ENCODE measurements at regions not wholly inside any gene's neighbourhood (a gene's known extent, or its start where the extent isn't known, plus 50 kb on each side); places are given as distances from the start of the nearest gene placed in this dataset.

GRCh38 chr9:108483676-108484075 is 372.1 kb downstream of the ACTL7B start:
- Histone ChIP-seq H2BK15ac (ENCODE audit: low read depth, low read length) (no peak overlapping the region), H3K4me2 (ENCODE audit: low read depth, low read length) (no peak overlapping the region), H3K18ac (ENCODE audit: low read depth, low read length) (no peak overlapping the region), H2BK5ac (ENCODE audit: low read depth, low read length, poor library complexity, severe bottlenecking) (no peak overlapping the region), H3K79me1 (ENCODE audit: low read depth in 1 of 2, low read length in 2 of 2) (no peaks in the 10 kb centered on the region), H3K4ac (ENCODE audit: low read depth, low read length) (no peak overlapping the region; the same call in 1 of the 2 replicates), H3K36me3 (ENCODE audit: control insufficient read depth, insufficient read depth, low read length) (no peaks in the 10 kb centered on the region), H3K4me1 (ENCODE audit: control insufficient read depth, insufficient read depth, low read length) (peaks cover 1% of the 10 kb centered on the region; the same call in 1 of the 2 replicates), H3K56ac (ENCODE audit: extremely low read depth, insufficient read depth, low read length) (no peak overlapping the region), H3K27ac (ENCODE audit: insufficient read depth, low read length) (no peak overlapping the region), H4K91ac (ENCODE audit: insufficient read depth, low read depth, low read length) (no peak overlapping the region), H2AFZ (replicated peaks; ENCODE audit: low read length, poor library complexity) (no peak overlapping the region), H2BK120ac (ENCODE audit: low read depth, low read length) (no peak overlapping the region), H4K8ac (ENCODE audit: low read depth in 2 of 2, low read length in 2 of 2) (no peak overlapping the region), H4K20me1 (ENCODE audit: insufficient read depth, low read length) (peaks cover 2% of the 10 kb centered on the region; the same call in 1 of the 2 replicates), H3K14ac (replicated peaks; ENCODE audit: low read depth, low read length) (no peak overlapping the region), H2AK9ac (replicated peaks; ENCODE audit: low read depth, low read length, poor library complexity) (peak overlapping the region; percentile 15), H3K9ac (ENCODE audit: low read depth, low read length) (no peak overlapping the region), H4K5ac (ENCODE audit: low read depth, low read length) (no peak overlapping the region), H3K23ac (ENCODE audit: low read depth, low read length) (no peak overlapping the region), H3K4me3 (ENCODE audit: insufficient read depth, low read depth, low read length) (no peak overlapping the region), H2AK5ac (ENCODE audit: low read depth, low read length) (no peak overlapping the region), H3K9me3 (ENCODE audit: control insufficient read depth, insufficient read depth, low read length) (no peaks in the 10 kb centered on the region), H2BK20ac (ENCODE audit: low read depth, low read length) (no peak overlapping the region), H3K9me1 (ENCODE audit: insufficient read depth, low read length) (peaks cover 1% of the 10 kb centered on the region; the same call in 1 of the 2 replicates), H3K27me3 (ENCODE audit: control insufficient read depth, insufficient read depth, low read length) (peaks cover 5% of the 10 kb centered on the region; the same call in 1 of the 2 replicates)
- TF ChIP-seq POLR2A (IDR thresholded peaks at IDR 0.05; ENCODE audit: low read depth, low read length) (no peak), CTCF (conservative IDR thresholded peaks at IDR 0.05; ENCODE audit: low read depth, low read length) (no peak), NFE2L2 (IDR thresholded peaks at IDR 0.05; ENCODE audit: low read depth, low read length) (no peak)
- DNase-seq: no peak
- CTCF ChIA-PET: no interaction called here
- ATAC-seq (ENCODE audit: low read depth): no peak
- BruUV-seq (replicated peaks): no TSS peak
- POLR2A ChIA-PET (ENCODE audit: unreplicated experiment): no interaction called here
- intact Hi-C loops (cut with micrococcal nuclease) (no loop called here), in situ Hi-C loops (cut with MboI; ENCODE audit: low sequenced_read_pairs) (no loop called here), dilution Hi-C loops (cut with HindIII; ENCODE audit: low sequenced_read_pairs, unreplicated experiment) (no loop called here)
- WGBS, 2 experiments (ENCODE audit: extremely low coverage in 2 of 2, insufficient read length in 1 of 2): no CpG with 5 or more reads among the region's 2 CpGs
